HUES48 (cell line): ENCODE measurements at regions not wholly inside any gene's neighbourhood (a gene's known extent, or its start where the extent isn't known, plus 50 kb on each side); places are given as distances from the start of the nearest gene placed in this dataset.

Experiments
- H3K27ac ChIP-seq: one replicate; pipeline ENCODE4 v1.7.0; 2013; ENCODE audit warnings: low read depth, low read length, inconsistent platforms
- H3K27me3 ChIP-seq: 2 replicates; pipeline ENCODE4 v1.6.1; 2013; ENCODE audit warnings: mild to moderate bottlenecking, low read length; ENCODE audit not compliant: control insufficient read depth, insufficient read depth
- H3K36me3 ChIP-seq: 2 replicates; pipeline ENCODE4 v1.6.1; 2013; ENCODE audit warnings: low read length; ENCODE audit not compliant: control insufficient read depth, insufficient read depth
- H3K4me1 ChIP-seq: 2 replicates; pipeline ENCODE4 v1.6.1; 2013; ENCODE audit warnings: mild to moderate bottlenecking, low read length; ENCODE audit not compliant: control insufficient read depth, insufficient read depth
- H3K4me3 ChIP-seq: 2 replicates; pipeline ENCODE4 v1.5.1; 2013; ENCODE audit warnings: mild to moderate bottlenecking, low read depth, low read length
- H3K9ac ChIP-seq: 2 replicates; pipeline ENCODE4 v1.6.1; 2013; ENCODE audit warnings: mild to moderate bottlenecking, low read depth, low read length, moderate library complexity
- H3K9me3 ChIP-seq: 2 replicates; pipeline ENCODE4 v1.6.1; 2013; ENCODE audit warnings: low read length; ENCODE audit not compliant: control insufficient read depth, insufficient read depth

DNA sequence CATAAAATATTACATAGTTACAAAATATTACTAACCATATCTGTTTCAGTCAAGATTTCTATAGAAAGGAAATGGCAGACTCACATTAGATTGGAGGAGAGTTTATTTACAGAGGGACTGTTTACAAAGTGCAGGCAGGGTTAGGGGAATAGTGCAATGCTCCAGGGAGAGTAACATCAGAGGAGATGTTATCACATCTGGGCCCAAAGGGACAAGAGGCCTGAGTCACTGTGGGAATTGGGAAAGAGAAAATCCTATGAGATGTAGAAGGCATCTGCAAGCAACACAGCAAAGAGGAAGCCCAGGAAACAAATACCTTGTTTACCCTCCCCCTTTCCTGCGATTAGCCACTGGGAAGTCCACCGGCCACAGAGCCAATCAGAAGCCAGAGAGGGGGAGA is 227.3 kb upstream of the TANK start:
- Histone ChIP-seq H3K36me3 (no peaks in the 10 kb centered on the region), H3K27me3 (no peaks in the 10 kb centered on the region), H3K9ac (no peak overlapping the region), H3K9me3 (no peaks in the 10 kb centered on the region), H3K4me3 (no peak overlapping the region), H3K4me1 (0 out of 2 replicates have a peak, but pooled peaks cover 10% of the 10 kb centered on the region), H3K27ac (no peak overlapping the region)

GRCh38 chr2:160934263-160934662 is 226.0 kb upstream of the TANK start:
- Histone ChIP-seq H3K4me1 (0 out of 2 replicates have a peak, but pooled peaks cover 10% of the 10 kb centered on the region), H3K9me3 (no peaks in the 10 kb centered on the region), H3K4me3 (no peak overlapping the region), H3K27me3 (no peaks in the 10 kb centered on the region), H3K36me3 (no peaks in the 10 kb centered on the region), H3K9ac (no peak overlapping the region), H3K27ac (no peak overlapping the region)

- Histone ChIP-seq H3K36me3 (no peaks in the 10 kb centered on the region), H3K4me3 (no peak overlapping the region), H3K9ac (no peak overlapping the region), H3K27me3 (no peaks in the 10 kb centered on the region), H3K27ac (no peak overlapping the region), H3K4me1 (0 out of 2 replicates have a peak, but pooled peaks cover 11% of the 10 kb centered on the region), H3K9me3 (no peaks in the 10 kb centered on the region)
These were observed 225.2 kb upstream of the TANK start for GRCh38 chr2:160934991-160935390.

DNA sequence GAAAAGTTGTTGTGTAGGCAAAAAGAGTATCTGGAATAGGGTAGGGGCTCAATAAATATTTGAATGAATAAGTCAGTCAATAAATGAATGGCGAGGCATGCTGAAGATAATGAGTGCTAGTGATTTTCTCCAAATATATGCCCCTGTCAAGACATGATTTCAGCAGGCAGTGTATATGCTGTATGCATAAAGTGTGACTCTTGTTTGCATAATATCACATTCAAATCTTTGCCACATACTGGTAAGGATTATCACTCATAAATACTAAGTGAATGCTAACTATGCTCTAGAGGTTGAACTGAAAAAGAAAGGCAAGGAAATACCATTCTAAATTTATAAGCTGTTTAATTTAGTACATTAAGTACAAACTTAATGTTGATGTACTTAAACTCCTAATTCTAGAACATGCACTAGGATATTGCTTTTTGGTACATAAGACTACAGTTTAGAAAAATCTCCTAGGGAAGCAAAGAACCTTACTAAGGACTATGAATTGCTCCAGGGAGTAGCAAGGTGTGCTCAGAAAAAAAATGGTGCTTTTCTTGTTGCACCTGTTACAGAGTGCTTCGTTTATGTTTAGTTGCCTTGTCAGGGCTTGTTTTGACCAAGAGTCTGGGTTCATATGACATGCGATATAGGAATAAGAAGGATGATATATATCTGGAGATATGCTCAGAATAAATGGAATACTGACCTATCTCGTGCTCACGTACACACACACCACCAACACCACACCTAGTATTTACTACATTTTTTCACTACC is 224.0 kb upstream of the TANK start:
- H3K4me1 ChIP-seq: 0 out of 2 replicates have a peak, but pooled peaks cover 22% of the 10 kb centered on the region
- H3K27me3 ChIP-seq: no peaks in the 10 kb centered on the region
- no peak overlapping the region for H3K9ac ChIP-seq
- H3K9me3 ChIP-seq: no peaks in the 10 kb centered on the region
- H3K36me3 ChIP-seq: no peaks in the 10 kb centered on the region
- H3K27ac ChIP-seq: no peak overlapping the region
- H3K4me3 ChIP-seq: no peak overlapping the region

DNA sequence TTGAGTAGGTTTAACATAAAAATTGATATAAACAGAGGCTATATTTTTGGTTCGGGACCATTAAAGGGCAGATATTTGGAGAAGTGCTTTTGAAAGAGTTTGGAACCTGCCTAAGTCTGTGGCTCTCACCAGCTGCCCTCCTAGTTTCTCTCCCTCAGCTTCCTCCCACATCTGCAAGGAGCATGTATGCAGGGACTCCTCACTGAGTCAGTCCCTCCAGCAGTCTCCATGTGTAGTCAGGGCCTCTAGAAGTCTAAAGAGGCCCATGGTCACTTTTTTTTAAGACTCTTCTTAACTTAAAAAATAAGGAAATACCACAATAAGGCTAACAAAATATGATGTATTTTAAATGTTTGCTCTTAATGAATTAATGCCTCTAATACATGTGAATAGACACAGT is 220.0 kb upstream of the TANK start:
- Histone ChIP-seq H3K27ac (no peak overlapping the region), H3K4me3 (no peak overlapping the region), H3K9ac (no peak overlapping the region), H3K36me3 (no peaks in the 10 kb centered on the region), H3K9me3 (no peaks in the 10 kb centered on the region), H3K27me3 (no peaks in the 10 kb centered on the region), H3K4me1 (peaks cover 25% of the 10 kb centered on the region)

- Histone ChIP-seq H3K27me3 (no peaks in the 10 kb centered on the region), H3K4me1 (peaks cover 25% of the 10 kb centered on the region), H3K9ac (no peak overlapping the region), H3K36me3 (no peaks in the 10 kb centered on the region), H3K4me3 (no peak overlapping the region), H3K27ac (no peak overlapping the region), H3K9me3 (no peaks in the 10 kb centered on the region)
These were observed 219.5 kb upstream of the TANK start for GRCh38 chr2:160940699-160941098.

DNA sequence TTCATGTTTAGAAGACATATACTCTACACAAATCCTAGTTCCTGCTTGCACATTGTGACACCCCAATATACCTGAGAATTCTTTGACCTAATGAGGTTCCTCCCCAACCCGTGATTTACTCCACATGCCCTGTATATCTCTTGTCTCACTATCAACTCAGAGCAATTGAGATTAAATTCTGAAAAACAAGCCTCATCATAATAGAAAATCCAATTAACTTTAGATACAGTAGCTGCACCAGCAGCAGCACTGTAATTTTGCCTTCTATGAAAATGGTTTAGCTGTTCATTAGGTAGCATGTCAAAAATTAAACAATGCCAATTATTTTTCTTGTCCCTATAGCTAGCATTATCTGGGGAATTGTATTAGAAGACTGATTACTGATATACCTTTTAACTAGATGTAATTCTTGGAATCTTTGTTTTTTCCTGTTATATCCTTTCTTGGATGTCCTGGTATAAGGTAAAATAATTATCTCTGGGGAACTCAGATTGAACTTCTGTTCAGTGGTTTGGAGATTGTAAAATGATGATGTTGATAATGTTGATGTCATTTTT is 218.9 kb upstream of the TANK start:
- no peaks in the 10 kb centered on the region for H3K36me3 ChIP-seq
- no peak overlapping the region for H3K9ac ChIP-seq
- no peak overlapping the region for H3K27ac ChIP-seq

DNA sequence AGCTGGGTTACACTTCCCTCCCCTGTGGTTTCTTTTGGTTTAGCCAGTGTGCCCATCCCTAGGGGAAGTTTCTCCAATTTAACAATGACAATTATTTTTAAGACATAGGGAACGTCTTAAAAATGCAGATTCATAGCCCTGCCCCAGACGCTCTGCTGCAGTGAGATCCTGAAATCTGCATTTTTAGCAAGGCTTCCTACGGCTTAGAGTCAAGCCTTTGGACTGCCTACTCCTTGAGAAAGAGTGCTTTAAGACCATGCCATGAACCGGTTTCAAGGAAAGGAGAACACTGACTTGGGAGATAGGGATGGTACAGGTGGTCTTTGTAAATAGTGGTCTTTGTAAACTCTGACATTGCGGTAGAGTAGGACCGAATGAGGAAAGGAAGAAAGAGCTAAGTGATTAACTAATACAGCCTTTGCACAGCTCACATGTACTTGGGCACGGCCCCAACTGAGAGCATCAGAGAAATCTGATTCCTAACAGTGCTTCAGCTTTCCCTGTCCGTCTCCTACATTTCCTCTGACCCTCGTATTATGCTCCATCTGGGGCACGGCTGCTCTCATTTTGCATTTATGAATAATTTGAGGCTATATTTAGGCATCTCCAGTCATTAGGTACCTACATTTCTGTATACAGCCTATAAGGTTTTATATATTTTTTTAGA is 217.6 kb upstream of the TANK start:
- Histone ChIP-seq H3K9me3 (no peaks in the 10 kb centered on the region), H3K27me3 (no peaks in the 10 kb centered on the region), H3K4me1 (peaks cover 25% of the 10 kb centered on the region), H3K27ac (no peak overlapping the region), H3K4me3 (no peak overlapping the region), H3K9ac (no peak overlapping the region), H3K36me3 (no peaks in the 10 kb centered on the region)

More for the DNA sequence above, 218.9 kb upstream of the TANK start:
- no peak overlapping the region for H3K4me3 ChIP-seq
- H3K4me1 ChIP-seq: peaks cover 25% of the 10 kb centered on the region
- H3K27me3 ChIP-seq: no peaks in the 10 kb centered on the region
- H3K9me3 ChIP-seq: no peaks in the 10 kb centered on the region

GRCh38 chr2:160943414-160943813 is 216.8 kb upstream of the TANK start:
- Histone ChIP-seq H3K36me3 (no peaks in the 10 kb centered on the region), H3K9ac (no peak overlapping the region)

GRCh38 chr2:160952464-160953254 is 207.6 kb upstream of the TANK start:
- H3K4me3 ChIP-seq: no peak overlapping the region
- H3K27ac ChIP-seq: no peak overlapping the region
- H3K36me3 ChIP-seq: no peaks in the 10 kb centered on the region
- no peak overlapping the region for H3K9ac ChIP-seq
- no peaks in the 10 kb centered on the region for H3K9me3 ChIP-seq
- H3K4me1 ChIP-seq: no peaks in the 10 kb centered on the region
- no peaks in the 10 kb centered on the region for H3K27me3 ChIP-seq

More at GRCh38 chr2:160943414-160943813, 216.8 kb upstream of the TANK start:
- H3K27me3 ChIP-seq: no peaks in the 10 kb centered on the region
- no peak overlapping the region for H3K27ac ChIP-seq
- H3K9me3 ChIP-seq: no peaks in the 10 kb centered on the region
- H3K4me1 ChIP-seq: peaks cover 25% of the 10 kb centered on the region
- no peak overlapping the region for H3K4me3 ChIP-seq
